NT2/D1 (cell line): ENCODE measurements at regions not wholly inside any gene's neighbourhood (a gene's known extent, or its start where the extent isn't known, plus 50 kb on each side); places are given as distances from the start of the nearest gene placed in this dataset.

Experiments
- SUZ12 ChIP-seq: IDR thresholded peaks from 2 replicates; pipeline ENCODE4 v1.6.1; 2011; ENCODE audit not compliant: insufficient read length, insufficient read depth; ENCODE audit errors: extremely low read depth
- ZNF274 ChIP-seq: IDR thresholded peaks from 2 replicates; pipeline ENCODE4 v1.6.1; 2011; ENCODE audit warnings: mild to moderate bottlenecking, low read depth, low read length

- TF ChIP-seq SUZ12 (no peak), ZNF274 (no peak)
Observed at GRCh38 chr5:24703934-24704333, 59.2 kb upstream of the CDH10 start.
